Psoas muscle (tissue), 7 donors: ENCODE measurements at regions not wholly inside any gene's neighbourhood (a gene's known extent, or its start where the extent isn't known, plus 50 kb on each side); places are given as distances from the start of the nearest gene placed in this dataset.

Experiments
- ATAC-seq, 4 donors: fragments of 200-7000 bp; cut with Tn5 transposase; one replicate each; pipeline ENCODE4 v1.9.1; 2020; ENCODE audit warnings: moderate library complexity in 3 of 4, mild to moderate bottlenecking in 2 of 4
- DNase-seq, 2 donors: peaks; one replicate each; pipeline ENCODE4 v3.0.0-alpha.2; 2020
- H3K27ac ChIP-seq: fragments of 200-600 bp; one replicate; pipeline ENCODE4 v1.8.0; 2022
- H3K27me3 ChIP-seq, 3 donors: fragments of 200-600 bp in 1 of 3; one replicate each; pipeline versions ENCODE4 v1.6.1 to v1.8.0; 2013 to 2022; ENCODE audit warnings: low read length in 2 of 3, mild to moderate bottlenecking in 2 of 3, moderate library complexity in 1 of 3; ENCODE audit not compliant: insufficient read depth in 3 of 3
- H3K36me3 ChIP-seq, 2 donors: fragments of 200-600 bp in 1 of 2; one replicate each; pipeline versions ENCODE4 v1.6.1 to v1.8.0; 2013 to 2022; ENCODE audit warnings: low read depth in 1 of 2, mild to moderate bottlenecking in 1 of 2, moderate library complexity in 1 of 2; ENCODE audit not compliant: insufficient read depth in 1 of 2
- H3K4me1 ChIP-seq: fragments of 200-600 bp; one replicate; pipeline ENCODE4 v1.8.0; 2022
- H3K4me3 ChIP-seq: fragments of 200-600 bp; one replicate; pipeline ENCODE4 v1.8.0; 2022; ENCODE audit warnings: mild to moderate bottlenecking
- H3K9me3 ChIP-seq: fragments of 200-600 bp; one replicate; pipeline ENCODE4 v1.8.0; 2022
- CTCF ChIP-seq: fragments of 200-600 bp; IDR thresholded peaks from one replicate; pipeline ENCODE4 v1.8.0; 2022; ENCODE audit warnings: antibody characterized with exemption
- WGBS, 3 donors: extraction: QIAGEN DNeasy Blood & Tissue Kit; methylation state at CpG; one replicate each; pipeline versions ENCODE4 v1.1.6 to v1.1.7; 2013; 5-methylcytosine and 5-hydroxymethylcytosine counted together
- intact Hi-C, 2 donors: fragments of 100-400 bp; cut with DNase I; formaldehyde crosslinking; loops; one replicate each; pipeline versions ENCODE4 v1.11.0 to v1.14.2; 2022
- donor health status: healthy with polysubstance abuse.
- donor health status: DM: no; HTN: no; CAD: no; lungs with moderate emphysema.
- donor health status: Bipolar disorder and iron deficiency.
- donor health status: healthy.
- donor health status: DM: yes; HTN: yes; CAD: no.
- donor health status: DM: no; HTN: no; CAD: no.
- donor health status: DM: yes; HTN: yes; CAD: no.

DNA sequence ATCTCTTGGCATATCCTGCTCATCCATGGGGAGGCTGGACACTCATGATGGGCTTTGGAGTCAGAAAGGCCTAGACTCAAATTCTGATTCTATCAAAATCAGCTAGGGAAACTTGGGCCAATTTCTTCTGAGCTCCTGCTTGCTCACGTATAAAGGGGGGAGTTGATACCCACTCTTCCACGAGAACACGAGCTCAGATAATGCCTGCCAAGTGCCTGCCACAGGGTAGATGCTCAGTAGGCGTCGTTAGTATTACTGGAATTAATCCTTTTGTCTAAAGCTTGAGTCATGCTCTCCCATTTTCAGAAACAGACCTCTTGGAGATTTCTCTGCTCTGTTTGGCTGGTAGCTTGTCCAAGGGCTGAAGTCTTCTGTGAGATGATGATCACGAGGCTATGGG is 238.3 kb upstream of the MVB12B start:
- TF ChIP-seq CTCF: no peak
- DNase-seq (no peak), ATAC-seq (no peak)
- intact Hi-C loops: no loop called here
- H3K4me3 ChIP-seq: no peak overlapping the region
- H3K4me1 ChIP-seq: no peaks in the 10 kb centered on the region
- no peaks in the 10 kb centered on the region for H3K9me3 ChIP-seq
- WGBS, 3 donors: 60 to 63% (median 62%) methylated on average over 6 of the region's 6 CpGs
- H3K36me3 ChIP-seq: no peaks in the 10 kb centered on the region
- peaks cover 0 to 3% (median 0%) of the 10 kb centered on the region in 3 donors for H3K27me3 ChIP-seq
- H3K27ac ChIP-seq: no peak overlapping the region

DNA sequence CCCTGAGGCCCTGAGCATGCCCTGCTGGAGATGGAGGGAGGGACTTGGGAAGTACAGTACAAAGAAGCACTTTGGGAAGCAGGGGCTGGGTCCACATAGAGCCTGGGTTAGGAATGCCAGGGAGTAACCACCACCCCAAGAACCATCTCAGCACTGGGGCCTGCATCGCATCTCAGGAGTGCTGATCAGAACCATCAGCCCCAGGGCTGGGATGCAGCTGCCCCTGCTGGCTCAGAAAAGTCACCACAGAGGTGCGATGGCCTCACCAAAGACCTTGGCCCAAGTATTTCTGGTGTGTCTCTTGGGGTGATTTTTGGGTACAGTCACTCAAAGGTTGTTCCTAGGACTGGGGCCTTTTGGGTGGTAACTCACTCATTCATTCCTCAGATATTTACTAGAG is 236.8 kb upstream of the MVB12B start:
- H3K9me3 ChIP-seq: no peaks in the 10 kb centered on the region
- H3K27me3 ChIP-seq: no peaks in the 10 kb centered on the region
- no peaks in the 10 kb centered on the region for H3K36me3 ChIP-seq
- no peaks in the 10 kb centered on the region for H3K4me1 ChIP-seq
- TF ChIP-seq CTCF: no peak
- intact Hi-C loops: no loop called here
- H3K4me3 ChIP-seq: no peak overlapping the region
- DNase-seq (no peak), ATAC-seq (no peak)
- 76 to 85% (median 78%) methylated on average over 2 of the region's 2 CpGs for WGBS, 3 donors
- no peak overlapping the region for H3K27ac ChIP-seq

GRCh38 chr9:126093771-126094170 is 232.9 kb upstream of the MVB12B start:
- Histone ChIP-seq H3K4me1 (no peaks in the 10 kb centered on the region), H3K27ac (no peak overlapping the region), H3K27me3 (no peaks in the 10 kb centered on the region), H3K36me3 (no peaks in the 10 kb centered on the region), H3K4me3 (no peak overlapping the region), H3K9me3 (no peaks in the 10 kb centered on the region)
- ATAC-seq (no peak), DNase-seq (no peak)
- intact Hi-C loops: no loop called here
- WGBS, 3 donors: 66 to 72% (median 70%) methylated on average over 9 of the region's 9 CpGs
- no peak for TF ChIP-seq CTCF

GRCh38 chr9:126095546-126096190 is 231.0 kb upstream of the MVB12B start:
- no peak overlapping the region for H3K4me3 ChIP-seq
- no peaks in the 10 kb centered on the region for H3K4me1 ChIP-seq

More at GRCh38 chr9:126095546-126096190, 231.0 kb upstream of the MVB12B start:
- Histone ChIP-seq H3K36me3 (no peaks in the 10 kb centered on the region), H3K27ac (no peak overlapping the region), H3K9me3 (no peaks in the 10 kb centered on the region), H3K27me3 (no peaks in the 10 kb centered on the region)
- intact Hi-C loops: no loop called here
- ATAC-seq (no peak), DNase-seq (no peak)
- 86 to 90% (median 90%) methylated on average over 16 of the region's 16 CpGs for whole genome bisulfite sequencing, 3 donors
- TF ChIP-seq CTCF: no peak
